ENCODE measurements at regions not wholly inside any gene's neighbourhood (a gene's known extent, or its start where the extent isn't known, plus 50 kb on each side); places are given as distances from the start of the nearest gene placed in this dataset.

DNA sequence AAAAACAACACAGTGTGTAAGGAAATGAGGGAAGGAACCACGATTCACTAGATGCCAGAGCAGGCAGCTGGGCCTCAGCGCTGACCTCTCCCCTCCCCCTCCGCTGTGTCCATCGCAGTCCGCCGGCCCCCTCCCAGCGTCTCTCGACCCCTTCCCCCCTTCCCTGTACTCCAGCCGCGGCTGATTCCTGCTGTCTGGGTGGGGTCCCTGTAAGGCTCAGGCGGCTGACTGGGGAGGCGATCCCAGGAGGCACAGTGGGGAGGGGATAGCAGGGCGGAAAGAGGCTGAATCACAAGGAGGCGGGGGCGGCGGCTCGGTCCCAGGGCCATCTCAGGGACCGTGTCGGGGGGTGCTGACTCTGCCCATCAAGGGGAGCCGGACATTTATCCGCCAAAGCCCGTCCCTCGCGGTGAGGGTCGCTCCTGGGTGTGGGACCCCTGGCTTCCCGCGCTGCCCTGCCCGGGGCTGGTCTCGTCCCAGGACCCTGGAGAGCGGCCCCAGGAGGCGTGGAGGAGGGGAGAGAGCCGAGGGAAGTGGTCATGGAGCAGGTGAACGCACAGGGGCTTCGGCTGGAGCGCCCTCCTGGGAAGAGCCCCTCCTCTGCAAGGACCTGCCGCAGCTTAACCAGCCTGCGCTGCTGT is 241.9 kb downstream of the PTPRU start:
- DNase-seq: no peak

DNA sequence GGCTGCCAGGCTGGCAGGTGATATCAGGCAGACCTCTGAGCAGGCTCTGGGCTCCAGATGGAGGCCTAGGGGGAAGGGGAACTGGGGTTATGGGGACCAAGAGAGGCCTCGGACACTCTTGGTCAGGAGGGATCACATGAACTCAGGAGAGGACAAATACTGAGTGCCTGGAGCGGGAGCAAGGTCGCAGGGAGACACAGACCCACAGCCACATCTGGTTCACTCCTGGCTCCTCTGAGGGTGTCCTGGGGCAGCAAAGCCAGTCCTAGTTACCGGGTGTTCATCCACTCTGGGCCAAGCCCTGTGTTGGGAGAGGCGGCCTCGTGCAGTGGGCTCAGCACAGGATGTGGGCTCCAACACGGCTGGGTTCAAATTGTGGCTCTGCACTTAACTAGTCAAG is 239.0 kb downstream of the PTPRU start:
- no peak for DNase-seq

DNA sequence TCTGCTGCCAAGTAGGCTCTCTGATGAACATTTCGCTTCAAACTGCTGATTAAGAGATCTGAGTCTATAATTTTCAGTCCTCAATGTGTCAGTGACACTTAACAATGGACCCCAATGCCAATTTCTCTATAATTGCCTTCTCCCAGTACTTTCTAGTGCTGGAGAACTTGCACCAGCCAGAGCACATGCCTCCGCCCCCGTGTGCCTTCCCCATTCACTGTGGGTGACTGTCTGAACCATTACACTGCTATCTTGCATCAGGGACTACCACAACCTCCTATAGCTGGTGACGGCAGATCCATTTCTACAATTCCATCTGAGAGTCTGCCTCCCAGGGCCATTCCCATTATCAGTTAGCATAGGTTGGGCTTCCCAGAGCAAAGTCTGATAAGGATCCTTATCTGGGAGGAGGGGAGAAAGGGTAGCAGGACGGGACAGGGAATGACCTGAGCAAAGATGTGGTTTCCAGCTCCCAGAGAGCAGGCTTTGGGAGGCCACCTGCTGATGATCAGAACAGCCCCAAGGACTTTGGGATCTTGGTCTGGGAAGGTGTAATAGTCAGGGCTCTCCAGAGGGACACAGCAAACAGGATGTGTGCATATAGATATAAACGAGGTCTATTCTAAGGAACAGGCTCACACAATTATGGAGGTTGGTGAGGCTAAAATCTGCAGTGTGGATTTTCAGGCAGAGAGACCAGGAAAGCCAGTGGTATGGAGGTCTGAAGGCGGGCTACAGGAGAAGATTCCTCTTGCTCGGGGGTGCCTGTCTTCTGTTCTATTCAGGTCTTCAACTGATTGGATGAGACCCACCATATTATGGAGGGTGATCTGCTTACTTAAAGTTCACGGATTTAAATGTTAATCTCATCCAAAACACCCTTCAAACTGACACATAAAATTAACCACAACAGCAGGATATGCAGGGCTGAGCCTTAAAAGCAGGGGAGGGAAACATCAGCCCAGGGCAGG is 238.2 kb downstream of the PTPRU start:
- no peak for DNase-seq

DNA sequence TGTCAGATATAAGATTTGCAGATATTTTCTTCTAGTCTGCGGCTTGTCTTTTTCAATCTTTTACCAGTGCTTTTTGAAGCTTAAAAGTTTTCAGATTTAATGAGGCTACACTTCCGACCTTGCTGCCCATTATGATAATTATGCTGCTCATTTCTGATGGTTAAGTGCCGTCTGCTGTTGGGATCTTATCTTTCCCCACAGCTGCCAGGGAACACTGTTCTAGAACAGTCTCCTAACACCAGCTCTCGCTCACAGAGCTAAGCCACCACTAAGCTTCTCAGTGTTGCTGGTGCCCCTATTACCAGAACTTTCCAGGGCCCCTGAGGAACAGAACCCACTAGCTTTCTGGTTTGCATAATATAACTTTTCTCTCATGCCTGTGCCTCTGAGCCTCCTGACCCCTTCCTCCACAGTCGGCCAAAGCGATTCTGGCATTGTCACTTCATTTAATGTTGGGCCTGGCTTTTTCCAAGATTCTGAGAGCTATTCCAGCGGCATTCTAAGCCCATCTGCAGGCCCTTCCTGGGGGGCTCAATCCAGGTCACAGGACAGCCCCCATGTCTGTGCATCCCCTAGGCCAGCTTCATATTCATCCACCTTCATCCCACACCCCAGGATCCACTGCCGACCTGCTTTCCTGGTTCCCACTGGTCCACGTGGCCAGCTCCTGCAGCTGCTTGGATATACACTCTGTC is 237.0 kb downstream of the PTPRU start:
- no peak for DNase-seq

DNA sequence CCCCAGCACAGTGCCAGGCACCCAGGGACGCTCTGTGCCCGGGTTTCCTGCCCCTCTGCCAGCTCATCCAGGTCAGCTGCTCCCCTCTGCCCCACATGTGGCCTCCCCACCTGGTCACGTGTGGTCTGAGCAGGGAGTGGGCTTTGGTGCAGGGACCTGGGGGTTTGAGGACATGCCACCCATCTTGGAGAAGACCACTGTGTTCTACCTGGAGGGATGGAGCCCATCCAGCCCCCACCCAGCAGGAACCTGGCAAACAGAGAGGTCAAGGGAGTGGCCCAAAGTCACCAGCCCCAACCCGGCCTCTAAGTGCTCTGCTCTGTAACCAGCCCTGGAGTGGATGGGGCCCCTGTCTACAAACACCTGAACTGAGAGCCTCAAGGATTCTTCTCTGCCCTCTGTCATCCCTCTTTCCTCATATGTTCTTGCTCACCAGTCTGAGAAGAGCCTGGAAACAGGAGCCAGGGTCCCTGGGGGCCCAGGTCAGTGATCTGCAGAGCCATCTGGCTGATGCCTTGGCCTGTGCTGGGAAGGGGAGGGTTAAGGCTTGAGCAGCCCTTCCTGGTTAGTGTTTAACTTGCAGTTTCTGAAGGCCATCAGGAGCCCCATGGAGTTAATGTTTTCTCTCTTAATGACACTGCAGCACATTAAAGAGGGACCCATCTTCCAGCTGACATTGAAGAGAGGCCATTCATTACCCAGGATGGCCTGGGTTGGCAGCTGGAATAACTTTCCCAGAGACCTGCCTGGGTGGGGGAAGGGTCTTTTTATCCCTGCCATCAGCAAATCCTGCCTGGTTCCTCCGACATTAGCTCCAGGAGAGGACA is 235.4 kb downstream of the PTPRU start:
- DNase-seq: no peak

DNA sequence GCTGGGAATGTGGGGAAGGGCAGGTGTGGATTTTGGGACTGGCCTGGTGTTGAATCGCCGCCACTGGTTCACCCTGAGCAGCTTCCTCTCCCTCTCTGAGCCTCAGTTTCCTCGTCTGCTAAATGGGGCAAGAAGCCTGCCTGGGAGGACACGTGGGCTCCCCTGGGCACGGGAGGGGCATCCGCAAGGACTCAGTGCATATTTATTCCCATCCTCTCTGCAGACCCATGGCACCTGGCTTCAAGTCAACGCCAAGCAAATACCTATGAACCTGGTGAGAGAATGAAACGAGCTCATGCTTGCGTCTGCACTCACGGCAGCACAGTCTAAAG is 234.4 kb downstream of the PTPRU start:
- DNase-seq: no peak

DNA sequence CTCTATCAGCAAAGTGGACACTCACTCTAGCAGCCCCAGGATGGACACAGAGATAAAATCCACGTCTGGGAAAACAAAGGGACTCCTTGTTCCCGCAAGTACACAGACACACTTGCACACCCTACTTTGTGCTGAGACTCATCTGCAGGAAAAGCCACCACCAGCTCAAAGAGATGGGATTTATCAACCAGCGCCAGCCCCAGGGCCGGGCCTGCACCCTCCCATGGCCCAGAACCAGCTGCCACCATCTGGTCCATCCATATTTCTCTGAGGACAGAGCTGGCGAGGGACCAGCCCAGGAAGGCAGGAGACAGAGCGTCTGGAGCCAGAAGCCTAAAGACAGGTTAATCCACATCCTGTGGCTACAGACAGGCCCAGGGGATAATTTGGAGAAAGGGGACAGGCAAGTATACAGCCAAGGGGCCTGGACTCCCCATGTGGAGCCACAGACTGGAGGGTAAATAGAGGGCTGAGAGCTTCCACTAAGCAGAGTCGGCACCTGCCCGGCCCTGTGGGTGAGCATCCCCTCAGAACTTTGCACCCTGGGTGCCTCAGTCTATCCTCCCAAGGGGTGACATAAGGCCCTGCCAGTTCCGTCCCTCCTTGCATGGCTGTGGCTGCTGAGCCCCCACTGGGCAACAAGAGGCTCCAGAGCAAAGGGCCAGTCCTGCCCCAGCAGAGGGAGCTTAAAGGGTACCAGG is 233.9 kb downstream of the PTPRU start:
- DNase-seq: no peak

DNA sequence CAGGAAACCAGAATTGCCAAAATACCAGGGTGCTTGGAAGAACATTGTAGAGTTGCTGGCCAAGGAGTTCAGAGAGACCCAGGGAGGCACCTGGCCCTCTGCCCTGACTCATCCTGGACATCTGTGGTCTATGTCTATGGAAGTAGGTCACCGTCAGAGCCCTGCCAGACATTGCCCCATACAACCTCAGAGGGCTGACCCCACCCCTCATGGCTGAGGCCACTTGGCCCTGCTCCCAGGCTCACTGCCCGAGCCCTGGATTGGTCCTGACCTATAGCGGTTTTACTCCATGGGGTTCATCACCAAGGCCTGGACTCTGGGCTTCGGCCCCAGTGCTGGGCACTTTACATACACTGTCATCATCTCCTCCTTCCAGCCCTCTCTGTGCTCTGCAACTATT is 233.1 kb downstream of the PTPRU start:
- no peak for DNase-seq

DNA sequence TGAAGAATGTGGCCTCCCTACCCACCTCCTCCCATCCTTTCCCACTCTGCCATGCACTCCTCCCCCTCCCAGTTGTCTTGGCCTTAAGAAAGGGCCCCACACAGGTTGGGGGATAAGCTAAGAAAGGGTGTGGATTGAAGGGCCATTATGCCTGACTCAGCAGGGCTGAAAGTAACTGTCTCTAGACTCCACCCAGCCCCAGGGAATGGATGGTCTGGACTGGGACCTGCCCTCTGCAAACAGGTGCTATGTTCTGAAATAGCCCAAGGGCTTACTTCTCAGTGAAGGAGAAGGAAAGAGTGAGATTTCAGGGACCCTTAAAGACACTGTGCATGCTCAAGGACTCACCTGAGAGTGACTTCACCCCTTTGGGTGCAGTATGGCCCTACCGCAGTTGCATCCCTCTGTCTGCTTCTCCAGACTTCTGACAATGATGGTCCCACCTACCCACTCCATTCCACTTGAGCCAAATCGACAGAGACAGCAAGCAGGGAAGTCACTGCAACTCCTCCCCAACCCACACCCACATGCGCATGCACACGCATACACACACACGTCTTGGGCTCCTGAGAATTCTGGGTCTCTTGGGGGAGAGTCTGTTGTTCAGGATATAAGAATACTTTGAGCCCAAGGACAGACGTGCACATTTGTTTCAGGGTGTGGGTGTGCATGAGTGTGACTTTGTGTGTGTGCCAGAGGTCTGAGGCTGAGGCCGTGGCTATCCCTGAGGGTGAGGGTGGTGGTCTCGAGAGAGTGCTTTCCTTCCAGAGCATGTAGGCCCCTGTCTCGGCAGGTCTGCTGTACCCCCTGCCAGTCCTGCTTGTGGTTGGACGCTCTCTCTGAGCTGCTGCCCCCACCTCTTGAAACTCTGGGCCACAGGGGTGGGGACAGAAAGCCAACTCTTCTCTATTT is 231.9 kb downstream of the PTPRU start:
- no peak for DNase-seq

DNA sequence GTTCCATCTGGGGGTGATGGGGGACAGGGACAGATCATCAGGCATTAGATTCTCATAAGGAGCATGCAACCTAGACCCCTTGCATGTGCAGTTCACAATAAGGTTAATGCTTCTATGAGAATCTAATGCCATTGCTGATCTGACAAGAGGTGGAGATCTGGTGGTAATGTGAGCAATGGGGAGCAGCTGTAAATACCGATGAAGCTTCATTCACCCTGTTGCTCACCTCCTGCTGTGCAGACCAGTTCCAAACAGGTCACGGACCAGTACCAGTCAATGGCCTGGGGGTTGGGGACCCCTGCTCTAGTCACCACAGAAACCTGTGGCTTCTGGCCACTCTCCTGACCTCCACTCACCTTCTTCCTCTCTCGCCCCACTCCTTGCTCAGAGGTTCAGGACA is 229.9 kb downstream of the PTPRU start:
- DNase-seq: no peak

DNA sequence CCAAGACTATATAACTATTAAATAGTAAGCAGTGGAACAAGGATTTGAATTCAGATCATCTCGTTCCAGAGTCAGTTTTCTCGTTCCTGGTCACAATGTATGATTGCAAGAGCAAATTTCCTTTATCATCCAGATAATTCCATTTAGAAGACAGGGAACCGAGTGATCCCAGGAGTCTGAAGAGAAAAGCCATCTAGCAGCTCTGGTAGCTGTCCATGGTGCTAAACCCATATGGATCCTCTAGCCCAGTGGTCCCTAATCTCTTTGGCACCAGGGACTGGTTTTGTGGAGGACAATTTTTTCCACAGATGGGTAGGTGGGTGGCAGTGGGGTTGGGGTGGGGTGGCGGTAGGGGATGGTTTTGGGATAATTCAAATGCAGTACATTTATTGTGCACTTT is 229.4 kb downstream of the PTPRU start:
- no peak for DNase-seq

DNA sequence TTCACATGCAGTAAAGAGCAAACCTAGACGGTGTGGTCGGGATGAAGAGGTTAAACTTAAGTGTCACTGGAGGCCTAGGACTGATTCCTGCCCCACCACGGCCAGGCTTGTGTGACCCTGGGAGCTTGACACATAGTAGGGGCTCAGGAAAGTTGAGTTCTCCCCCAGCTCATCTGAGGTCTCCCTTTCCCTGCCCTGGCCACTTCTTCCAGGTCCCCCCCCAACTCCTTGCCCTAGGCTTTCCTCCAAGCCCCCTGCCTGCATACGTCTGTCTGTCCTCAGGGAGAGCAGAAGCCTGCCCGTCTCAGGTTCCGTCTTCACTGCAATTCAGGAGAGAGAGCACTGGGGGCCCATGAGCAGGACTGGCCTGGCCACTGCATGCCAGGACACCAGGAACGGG is 225.8 kb downstream of the PTPRU start:
- DNase-seq: no peak

DNA sequence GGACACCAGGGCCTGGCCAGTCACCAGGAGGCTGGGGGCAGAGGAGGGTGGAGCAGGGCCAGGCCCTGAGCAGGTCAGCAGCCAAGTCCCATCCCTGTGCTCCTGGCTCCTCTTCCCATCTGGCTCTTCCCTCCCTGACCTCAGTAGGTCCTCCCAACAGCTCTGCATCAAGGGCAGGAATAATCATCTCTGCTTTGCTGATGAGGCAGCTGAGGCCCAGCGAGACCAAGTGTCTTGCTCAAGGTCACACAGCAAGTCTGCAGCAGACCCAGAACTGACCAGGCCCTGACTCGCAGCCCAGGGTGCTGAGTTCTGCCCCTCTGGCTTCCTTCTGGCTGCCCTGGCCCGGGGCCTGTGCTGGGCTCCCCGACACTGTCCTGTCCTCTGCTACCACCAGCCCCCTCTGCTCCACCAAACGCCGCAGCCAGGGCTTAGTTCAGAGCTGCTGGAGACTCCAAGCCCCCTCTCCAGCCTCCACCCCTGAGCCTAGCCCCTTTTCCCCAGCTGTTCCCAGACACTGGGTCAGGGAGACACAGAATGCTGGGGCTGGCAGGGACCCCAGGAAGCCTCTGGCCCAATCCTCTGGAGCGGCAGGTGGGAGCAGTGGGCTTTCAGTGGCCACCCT is 224.9 kb downstream of the PTPRU start:
- DNase-seq: no peak

DNA sequence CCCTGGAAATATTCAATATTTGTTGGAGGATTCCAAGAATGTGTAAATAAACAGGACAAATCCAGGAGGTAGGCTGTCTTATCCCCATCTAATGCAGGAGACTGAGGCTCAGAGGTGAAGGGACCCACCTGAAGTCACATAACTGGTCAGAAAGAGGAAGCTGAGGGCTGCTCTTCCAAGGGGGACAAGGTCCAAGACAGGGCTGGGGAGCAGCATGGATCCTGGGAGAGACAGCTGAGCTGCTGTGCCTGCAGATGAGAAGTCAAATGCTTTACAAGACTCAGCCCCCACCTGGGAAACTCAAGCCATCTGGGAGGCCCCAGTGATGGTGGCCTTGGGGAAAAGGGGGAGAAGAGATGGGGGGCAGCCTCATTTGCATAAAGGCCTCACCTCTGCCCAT is 224.4 kb downstream of the PTPRU start:
- DNase-seq: no peak

DNA sequence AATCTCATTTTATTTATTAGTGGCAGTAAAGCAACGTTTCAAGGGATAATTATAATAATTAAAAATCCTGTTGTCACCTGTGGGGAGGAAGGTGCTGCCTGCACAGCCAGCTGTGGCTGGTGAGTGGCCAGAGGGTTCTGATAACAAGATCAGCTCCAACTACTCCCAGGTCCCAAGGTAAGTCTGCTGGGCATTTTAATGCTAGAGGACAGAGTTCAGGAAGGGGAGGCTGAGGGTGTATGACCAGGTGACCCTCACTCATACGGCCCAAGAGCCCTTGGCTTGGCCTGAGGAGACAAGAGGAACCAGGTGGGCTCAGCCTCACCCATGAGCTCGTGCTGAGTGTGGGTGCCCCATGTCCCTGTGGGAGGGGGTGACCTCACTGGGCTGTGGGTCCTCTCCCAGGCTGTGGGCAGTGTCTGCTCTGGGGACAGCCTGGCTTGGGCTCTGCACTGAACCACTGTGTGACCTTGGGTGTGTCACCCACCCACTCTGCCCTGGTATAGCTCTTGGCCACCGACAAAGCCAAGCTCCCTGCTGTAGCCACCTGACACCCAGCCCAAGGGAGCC is 223.8 kb downstream of the PTPRU start:
- DNase-seq: no peak

DNA sequence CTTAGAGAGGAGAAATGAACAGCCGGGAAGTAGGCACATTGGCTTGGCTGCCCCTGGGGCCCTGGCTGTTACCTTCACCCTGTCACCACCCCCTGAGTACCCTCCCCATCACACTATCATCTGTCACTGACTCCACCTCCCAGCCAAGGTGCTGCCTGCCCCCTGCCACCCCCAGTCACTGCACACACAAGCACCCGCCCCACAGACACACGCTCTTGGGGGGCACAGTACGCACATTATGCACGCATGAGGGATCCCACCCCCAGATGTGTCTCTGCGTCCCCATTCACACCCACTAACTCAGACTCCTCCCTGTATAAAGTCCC is 223.3 kb downstream of the PTPRU start:
- DNase-seq: no peak

DNA sequence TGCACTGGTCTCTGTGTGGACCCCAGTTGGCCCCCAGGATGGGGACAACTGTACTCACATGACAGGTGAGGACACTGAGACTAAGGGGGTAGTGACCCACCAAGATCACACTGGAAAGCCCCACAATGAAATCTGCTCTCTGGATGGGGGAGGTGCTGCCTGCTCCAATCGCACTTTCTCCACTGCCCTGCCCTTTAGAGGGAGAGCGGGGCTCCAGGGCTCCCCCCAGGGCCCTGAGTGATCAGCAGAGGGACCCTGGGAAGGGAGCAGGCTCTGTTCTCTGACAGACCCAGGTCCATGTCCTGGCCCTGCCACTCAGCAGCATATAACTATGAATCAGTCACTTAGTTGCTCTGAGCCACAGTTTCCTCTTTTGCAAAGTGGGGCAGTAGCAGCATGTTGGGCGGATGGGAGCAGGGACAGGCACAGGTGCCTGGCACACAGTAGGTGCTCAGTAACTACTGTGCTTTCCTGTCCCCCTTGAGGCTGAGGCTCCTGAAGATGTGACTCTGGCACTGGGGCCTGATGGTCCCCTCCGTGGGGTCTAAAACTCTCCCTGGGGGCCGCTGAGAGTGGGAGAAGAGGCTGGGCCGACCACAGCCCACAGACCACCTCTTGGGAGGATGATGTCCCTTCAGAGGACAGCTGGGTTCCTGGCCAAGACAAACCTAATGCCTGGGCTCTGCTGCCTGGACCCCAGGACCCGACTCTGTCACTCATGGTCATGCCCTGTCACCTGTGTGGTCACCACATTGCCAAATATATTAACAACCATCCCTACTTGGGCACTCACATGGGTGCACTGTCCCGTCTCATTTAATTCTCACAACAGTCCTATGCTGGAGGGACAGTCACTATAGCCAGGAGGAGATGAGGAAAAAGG is 222.7 kb downstream of the PTPRU start:
- no peak for DNase-seq

DNA sequence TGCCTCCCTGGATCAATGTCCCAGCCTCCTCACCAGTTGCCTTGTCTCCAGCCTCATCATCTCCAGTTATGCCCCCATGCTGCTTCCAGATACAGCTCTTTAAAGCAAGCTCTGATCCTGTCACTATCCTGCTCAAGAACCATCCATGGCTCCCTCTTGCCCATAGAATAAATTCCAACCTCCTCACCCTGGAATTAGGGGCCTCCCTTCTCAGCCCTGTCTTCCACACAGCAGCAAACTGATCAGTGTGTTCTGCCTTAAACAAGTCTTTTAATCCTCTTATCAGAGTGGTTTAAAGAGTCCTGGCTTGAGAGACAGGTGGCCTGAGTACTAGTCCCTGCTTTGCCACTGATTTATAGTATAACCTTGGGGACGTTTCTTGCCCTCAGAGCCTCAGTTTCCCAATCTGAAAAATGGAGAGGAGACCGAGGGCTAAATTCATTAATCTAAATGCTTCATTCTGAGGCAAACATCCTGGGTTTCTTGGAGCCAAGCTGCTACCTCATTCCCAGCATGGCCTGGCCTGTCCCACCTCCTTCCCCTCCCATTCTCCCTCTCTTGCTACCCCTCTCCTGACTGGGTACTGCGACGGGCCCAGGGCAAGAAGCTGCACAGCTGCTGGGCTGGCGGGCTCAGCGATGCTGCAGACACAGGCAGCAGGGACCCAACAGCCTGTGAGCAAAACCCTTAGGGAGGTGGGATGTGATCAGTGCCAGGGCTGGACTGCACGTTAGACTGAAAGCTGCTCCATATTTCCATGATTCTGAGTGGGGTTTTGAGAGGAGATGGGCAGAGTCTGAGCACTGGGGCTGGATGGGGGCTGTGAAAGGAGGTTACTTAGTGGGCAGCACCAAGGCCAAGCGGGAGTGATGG is 221.4 kb downstream of the PTPRU start:
- no peak for DNase-seq
